ENCODE measurements at regions not wholly inside any gene's neighbourhood (a gene's known extent, or its start where the extent isn't known, plus 50 kb on each side); places are given as distances from the start of the nearest gene placed in this dataset.

- Histone ChIP-seq H3K27ac (replicated peaks) (no peak overlapping the region), H3K4me3 (replicated peaks; ENCODE audit: insufficient read depth, low read length) (no peak overlapping the region), H3K27me3 (ENCODE audit: insufficient read depth, poor library complexity, severe bottlenecking) (peaks cover 5% of the 10 kb centered on the region)
- no peak for DNase-seq (ENCODE audit: low read depth in 1 of 2, low spot score in 1 of 2)
- no peak for TF ChIP-seq SPI1 (IDR thresholded peaks at IDR 0.05; ENCODE audit: borderline replicate concordance, low read depth)
Measured at GRCh38 chr15:80343554-80343992, 60.6 kb upstream of the ARNT2 start.

- no peak for DNase-seq (ENCODE audit: low read depth in 1 of 2, low spot score in 1 of 2)
- Histone ChIP-seq H3K4me3 (replicated peaks; ENCODE audit: insufficient read depth, low read length) (no peak overlapping the region), H3K27me3 (ENCODE audit: insufficient read depth, poor library complexity, severe bottlenecking) (peaks cover 5% of the 10 kb centered on the region), H3K27ac (replicated peaks) (no peak overlapping the region)
- no peak for TF ChIP-seq POLR2AphosphoS5 (IDR thresholded peaks at IDR 0.05; ENCODE audit: low read depth)
- TF ChIP-seq REST (IDR thresholded peaks at IDR 0.05; ENCODE audit: insufficient replicate concordance, low read depth): no peak
- no peak for TF ChIP-seq GABPA (IDR thresholded peaks at IDR 0.05; ENCODE audit: low read depth)
- TF ChIP-seq CTCF (IDR thresholded peaks at IDR 0.05; ENCODE audit: insufficient read depth, low read length): no peak
- no peak for TF ChIP-seq SPI1 (IDR thresholded peaks at IDR 0.05; ENCODE audit: borderline replicate concordance, low read depth)
Measured at GRCh38 chr15:80350941-80351610, 53.1 kb upstream of the ARNT2 start.

All from HL-60 (cell line).